Astrocyte of the spinal cord (primary cell): ENCODE measurements at regions not wholly inside any gene's neighbourhood (a gene's known extent, or its start where the extent isn't known, plus 50 kb on each side); places are given as distances from the start of the nearest gene placed in this dataset.

Experiments used
- DNase-seq: peaks from one replicate; pipeline ENCODE4 v3.0.0; 2011; ENCODE audit warnings: low read depth, low spot score
- H3K4me3 ChIP-seq: 2 replicates; pipeline ENCODE4 v1.5.1; 2011; ENCODE audit warnings: low read depth, mild to moderate bottlenecking, low read length, moderate library complexity
- CTCF ChIP-seq: IDR thresholded peaks from 2 replicates; pipeline ENCODE4 v1.5.1; 2012; ENCODE audit warnings: low read depth, mild to moderate bottlenecking, low read length, inconsistent platforms
- in situ Hi-C: cut with HindIII; loops from 2 replicates; pipeline ENCODE4 v1.10.0; 2017; ENCODE audit warnings: low sequenced_read_pairs

GRCh38 chr2:163173591-163173990, 335.0 kb upstream of the KCNH7 start:
- no peak for TF ChIP-seq CTCF
- no peak overlapping the region for H3K4me3 ChIP-seq
- no peak for DNase-seq
- in situ Hi-C loops = no loop called here

GRCh38 chr2:163171786-163172530, 333.4 kb upstream of the KCNH7 start:
- no peak for TF ChIP-seq CTCF
- in situ Hi-C loops = no loop called here
- no peak overlapping the region for H3K4me3 ChIP-seq
- DNase-seq = no peak

GRCh38 chr2:163157891-163158496, 319.4 kb upstream of the KCNH7 start:
- TF ChIP-seq CTCF = no peak
- in situ Hi-C loops = no loop called here
- DNase-seq = peak; percentile 76
- H3K4me3 ChIP-seq = no peak overlapping the region

GRCh38 chr2:163157411-163157810, 318.8 kb upstream of the KCNH7 start:
- no peak overlapping the region for H3K4me3 ChIP-seq
- in situ Hi-C loops = no loop called here
- peak; percentile 53 for DNase-seq
- TF ChIP-seq CTCF = no peak

GRCh38 chr2:163155925-163156324, 317.4 kb upstream of the KCNH7 start:
- no peak for TF ChIP-seq CTCF
- DNase-seq = no peak
- in situ Hi-C loops = no loop called here
- no peak overlapping the region for H3K4me3 ChIP-seq

GRCh38 chr2:163155279-163155883, 316.8 kb upstream of the KCNH7 start:
- in situ Hi-C loops = no loop called here
- peak; percentile 55 for DNase-seq
- H3K4me3 ChIP-seq = no peak overlapping the region
- TF ChIP-seq CTCF = peak; percentile 52
